Liver (tissue), 3 donors: ENCODE measurements at regions not wholly inside any gene's neighbourhood (a gene's known extent, or its start where the extent isn't known, plus 50 kb on each side); places are given as distances from the start of the nearest gene placed in this dataset.

Experiments used
- EGR1 ChIP-seq, 2 donors: IDR thresholded peaks; 2 replicates each; pipeline ENCODE4 v1.6.1; 2016 to 2018; ENCODE audit warnings: antibody characterized with exemption in 2 of 2, low read depth in 2 of 2
- FOXA1 ChIP-seq: IDR thresholded peaks from 2 replicates; pipeline ENCODE4 v1.6.1; 2016; ENCODE audit warnings: antibody characterized with exemption
- GABPA ChIP-seq, 2 donors: IDR thresholded peaks in 1 of 2; conservative IDR thresholded peaks in 1 of 2; 2 replicates each; pipeline ENCODE4 v1.6.1; 2016; ENCODE audit warnings: antibody characterized with exemption in 2 of 2, mild to moderate bottlenecking in 1 of 2, moderate library complexity in 1 of 2
- SP1 ChIP-seq: IDR thresholded peaks from 2 replicates; pipeline ENCODE4 v1.6.1; 2018; ENCODE audit warnings: antibody characterized with exemption, mild to moderate bottlenecking
- TAF1 ChIP-seq: conservative IDR thresholded peaks from 2 replicates; pipeline ENCODE4 v1.6.1; 2016; ENCODE audit warnings: antibody characterized with exemption, mild to moderate bottlenecking
- TF ChIP-seq, protein P1 (sequence below): IDR thresholded peaks from 2 replicates; pipeline ENCODE4 v1.6.1; 2016; ENCODE audit warnings: antibody characterized with exemption
- TF ChIP-seq, protein P2 (sequence below): fragments of 150-350 bp; IDR thresholded peaks from 2 replicates; pipeline ENCODE4 v1.5.1; 2017; ENCODE audit warnings: improper control_type of control experiment, low read depth, low read length; ENCODE audit not compliant: missing input control
- TF ChIP-seq, protein P3 (sequence below): IDR thresholded peaks from 2 replicates; pipeline ENCODE4 v1.6.1; 2016; ENCODE audit warnings: antibody characterized with exemption
- donor health status: healthy.
- donor health status: healthy.

DNA sequence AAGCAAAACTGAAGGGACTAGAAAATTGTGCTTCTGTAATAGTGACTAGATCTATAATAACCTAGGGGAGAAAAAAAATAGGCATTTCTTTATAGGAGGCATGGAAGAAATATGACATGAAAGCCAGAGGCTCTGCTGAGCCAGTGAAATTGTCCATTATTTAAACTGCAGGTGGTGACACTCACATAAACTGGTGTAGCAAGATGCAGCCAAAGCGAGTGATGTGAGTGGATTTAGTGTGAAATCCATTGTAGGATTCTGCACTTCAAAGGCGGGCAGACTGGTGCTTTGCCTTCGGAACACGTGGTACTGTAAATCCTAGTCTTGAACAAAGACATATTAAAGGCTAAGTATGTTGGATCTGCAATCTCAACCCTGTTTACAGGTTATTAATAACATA is 361.9 kb downstream of the TBC1D4 start:
- TF ChIP-seq, protein P1, sequence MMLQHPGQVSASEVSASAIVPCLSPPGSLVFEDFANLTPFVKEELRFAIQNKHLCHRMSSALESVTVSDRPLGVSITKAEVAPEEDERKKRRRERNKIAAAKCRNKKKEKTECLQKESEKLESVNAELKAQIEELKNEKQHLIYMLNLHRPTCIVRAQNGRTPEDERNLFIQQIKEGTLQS = no peak
- TF ChIP-seq, protein P2, sequence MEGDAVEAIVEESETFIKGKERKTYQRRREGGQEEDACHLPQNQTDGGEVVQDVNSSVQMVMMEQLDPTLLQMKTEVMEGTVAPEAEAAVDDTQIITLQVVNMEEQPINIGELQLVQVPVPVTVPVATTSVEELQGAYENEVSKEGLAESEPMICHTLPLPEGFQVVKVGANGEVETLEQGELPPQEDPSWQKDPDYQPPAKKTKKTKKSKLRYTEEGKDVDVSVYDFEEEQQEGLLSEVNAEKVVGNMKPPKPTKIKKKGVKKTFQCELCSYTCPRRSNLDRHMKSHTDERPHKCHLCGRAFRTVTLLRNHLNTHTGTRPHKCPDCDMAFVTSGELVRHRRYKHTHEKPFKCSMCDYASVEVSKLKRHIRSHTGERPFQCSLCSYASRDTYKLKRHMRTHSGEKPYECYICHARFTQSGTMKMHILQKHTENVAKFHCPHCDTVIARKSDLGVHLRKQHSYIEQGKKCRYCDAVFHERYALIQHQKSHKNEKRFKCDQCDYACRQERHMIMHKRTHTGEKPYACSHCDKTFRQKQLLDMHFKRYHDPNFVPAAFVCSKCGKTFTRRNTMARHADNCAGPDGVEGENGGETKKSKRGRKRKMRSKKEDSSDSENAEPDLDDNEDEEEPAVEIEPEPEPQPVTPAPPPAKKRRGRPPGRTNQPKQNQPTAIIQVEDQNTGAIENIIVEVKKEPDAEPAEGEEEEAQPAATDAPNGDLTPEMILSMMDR = no peak
- TF ChIP-seq FOXA1 = no peak
- TF ChIP-seq SP1 = no peak
- TF ChIP-seq EGR1 (IDR thresholded peaks at IDR 0.05; ENCODE audit: low read depth in 2 of 2) = no peak
- TF ChIP-seq, protein P3, sequence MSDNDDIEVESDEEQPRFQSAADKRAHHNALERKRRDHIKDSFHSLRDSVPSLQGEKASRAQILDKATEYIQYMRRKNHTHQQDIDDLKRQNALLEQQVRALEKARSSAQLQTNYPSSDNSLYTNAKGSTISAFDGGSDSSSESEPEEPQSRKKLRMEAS = no peak
- TF ChIP-seq GABPA (IDR thresholded peaks at IDR 0.05 in 1 of 2, conservative IDR thresholded peaks at IDR 0.05 in 1 of 2) = no peak
- no peak for TF ChIP-seq TAF1
